ENCODE measurements at regions not wholly inside any gene's neighbourhood (a gene's known extent, or its start where the extent isn't known, plus 50 kb on each side); places are given as distances from the start of the nearest gene placed in this dataset.

DNA sequence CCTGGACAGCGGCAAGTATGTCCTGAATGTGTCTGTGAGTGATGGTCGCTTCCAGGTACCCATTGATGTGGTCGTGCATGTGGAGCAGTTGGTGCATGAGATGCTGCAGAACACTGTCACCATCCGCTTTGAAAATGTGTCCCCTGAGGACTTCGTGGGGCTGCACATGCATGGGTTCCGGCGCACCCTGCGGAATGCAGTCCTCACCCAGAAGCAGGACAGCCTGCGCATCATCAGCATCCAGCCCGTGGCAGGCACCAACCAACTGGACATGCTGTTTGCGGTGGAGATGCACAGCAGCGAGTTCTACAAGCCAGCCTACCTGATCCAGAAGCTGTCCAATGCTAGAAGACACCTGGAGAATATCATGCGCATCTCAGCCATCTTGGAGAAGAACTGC, 125.3 kb upstream of the MTNR1B start:
- H3K36me3 Mint-ChIP-seq (ENCODE audit: low read depth): no peaks in the 10 kb centered on the region
- ATAC-seq (ENCODE audit: low read depth): no peak
- POLR2A ChIA-PET: no interaction called here
- CTCF ChIA-PET: no interaction called here
- H3K27ac Mint-ChIP-seq: no peak overlapping the region
- no peaks in the 10 kb centered on the region for H3K27me3 Mint-ChIP-seq
- no peak for DNase-seq
- no peaks in the 10 kb centered on the region for H3K4me1 Mint-ChIP-seq
- TF ChIP-seq, protein P1, sequence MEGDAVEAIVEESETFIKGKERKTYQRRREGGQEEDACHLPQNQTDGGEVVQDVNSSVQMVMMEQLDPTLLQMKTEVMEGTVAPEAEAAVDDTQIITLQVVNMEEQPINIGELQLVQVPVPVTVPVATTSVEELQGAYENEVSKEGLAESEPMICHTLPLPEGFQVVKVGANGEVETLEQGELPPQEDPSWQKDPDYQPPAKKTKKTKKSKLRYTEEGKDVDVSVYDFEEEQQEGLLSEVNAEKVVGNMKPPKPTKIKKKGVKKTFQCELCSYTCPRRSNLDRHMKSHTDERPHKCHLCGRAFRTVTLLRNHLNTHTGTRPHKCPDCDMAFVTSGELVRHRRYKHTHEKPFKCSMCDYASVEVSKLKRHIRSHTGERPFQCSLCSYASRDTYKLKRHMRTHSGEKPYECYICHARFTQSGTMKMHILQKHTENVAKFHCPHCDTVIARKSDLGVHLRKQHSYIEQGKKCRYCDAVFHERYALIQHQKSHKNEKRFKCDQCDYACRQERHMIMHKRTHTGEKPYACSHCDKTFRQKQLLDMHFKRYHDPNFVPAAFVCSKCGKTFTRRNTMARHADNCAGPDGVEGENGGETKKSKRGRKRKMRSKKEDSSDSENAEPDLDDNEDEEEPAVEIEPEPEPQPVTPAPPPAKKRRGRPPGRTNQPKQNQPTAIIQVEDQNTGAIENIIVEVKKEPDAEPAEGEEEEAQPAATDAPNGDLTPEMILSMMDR (IDR thresholded peaks at IDR 0.05): no peak
- no peaks in the 10 kb centered on the region for H3K9me3 Mint-ChIP-seq
- H3K4me3 Mint-ChIP-seq: no peak overlapping the region
- intact Hi-C loops (cut with micrococcal nuclease): no loop called here

DNA sequence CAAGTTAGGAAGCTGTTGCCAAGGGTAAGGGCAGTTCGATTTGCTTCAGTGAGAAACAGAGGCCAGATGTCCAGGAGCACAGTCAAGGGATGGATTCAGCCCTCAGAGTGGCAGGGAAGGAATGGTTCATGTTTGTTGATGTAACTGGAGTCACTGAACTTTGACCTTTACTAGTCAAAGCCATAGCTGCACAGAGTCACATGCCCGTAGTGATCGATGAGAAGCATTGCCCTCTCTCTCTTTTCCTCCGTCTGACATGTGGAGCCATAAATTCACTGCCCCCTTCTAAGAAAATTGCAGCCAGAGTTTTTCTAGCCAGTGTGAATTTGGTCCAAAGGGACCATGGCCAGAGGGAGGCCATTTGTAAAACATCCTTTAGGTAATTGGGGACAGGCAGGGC, 124.1 kb upstream of the MTNR1B start:
- no peak overlapping the region for H3K27ac Mint-ChIP-seq
- ChIA-PET CTCF (no interaction called here), POLR2A (no interaction called here)
- H3K4me3 Mint-ChIP-seq: no peak overlapping the region
- no peak for DNase-seq
- H3K4me1 Mint-ChIP-seq: no peaks in the 10 kb centered on the region
- intact Hi-C loops (cut with micrococcal nuclease): no loop called here
- TF ChIP-seq, protein P1 (IDR thresholded peaks at IDR 0.05): no peak
- no peak for ATAC-seq (ENCODE audit: low read depth)
- no peaks in the 10 kb centered on the region for H3K9me3 Mint-ChIP-seq
- H3K27me3 Mint-ChIP-seq: no peaks in the 10 kb centered on the region
- no peaks in the 10 kb centered on the region for H3K36me3 Mint-ChIP-seq (ENCODE audit: low read depth)

DNA sequence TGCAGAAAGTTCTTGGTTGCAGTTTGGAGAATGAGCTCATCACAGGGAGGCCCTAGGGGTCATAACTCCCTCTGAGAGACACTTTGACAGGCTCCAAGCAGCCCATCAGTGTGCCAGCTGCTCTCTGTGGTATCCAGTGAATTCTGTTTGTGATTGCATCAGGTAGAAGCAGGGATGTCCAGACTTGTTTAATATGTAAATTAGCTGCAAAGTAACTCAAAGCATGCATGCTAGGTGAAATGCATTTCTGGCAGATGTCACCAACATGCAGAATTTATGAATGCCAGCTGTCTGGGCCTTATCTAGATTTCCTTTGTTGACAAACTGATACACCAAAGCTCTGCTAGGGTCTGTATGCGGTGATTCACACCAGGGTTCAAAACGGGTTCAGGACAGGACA, 123.6 kb upstream of the MTNR1B start:
- TF ChIP-seq, protein P1 (IDR thresholded peaks at IDR 0.05): no peak
- H3K36me3 Mint-ChIP-seq (ENCODE audit: low read depth): no peaks in the 10 kb centered on the region

DNA sequence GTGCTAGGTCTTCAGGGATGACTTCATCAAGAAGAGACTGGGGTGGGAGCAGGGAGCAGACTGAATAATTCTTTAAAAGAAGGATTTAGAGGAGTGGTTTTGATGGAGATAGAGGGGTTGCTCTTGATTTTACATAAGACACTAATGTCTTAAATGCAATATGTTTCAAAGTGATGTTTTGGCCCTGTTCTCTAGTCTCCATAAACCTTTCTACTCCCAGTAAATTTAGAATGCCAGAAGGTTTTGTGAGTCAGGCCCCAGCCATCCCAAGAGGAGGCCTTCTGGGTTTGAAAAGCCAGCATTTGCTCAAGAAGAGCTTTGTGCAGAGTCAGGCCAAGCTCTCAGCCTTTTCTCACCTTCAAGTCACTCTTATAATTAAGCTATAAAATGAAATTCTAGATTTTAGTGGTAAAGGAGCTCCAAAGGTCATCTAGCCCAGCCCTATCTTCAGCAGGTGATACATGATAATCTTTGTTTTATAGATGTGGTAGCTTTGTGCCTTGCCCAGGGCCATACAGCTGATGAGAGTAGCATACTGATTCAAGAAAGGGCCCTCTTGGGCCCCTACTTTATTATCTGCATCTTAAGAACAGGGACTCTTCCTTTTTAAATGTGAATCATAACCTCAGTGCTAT, 122.8 kb upstream of the MTNR1B start:
- ATAC-seq (ENCODE audit: low read depth): no peak
- Mint-ChIP-seq H3K9me3 (no peaks in the 10 kb centered on the region), H3K27ac (no peak overlapping the region), H3K4me3 (no peak overlapping the region), H3K27me3 (no peaks in the 10 kb centered on the region), H3K4me1 (no peaks in the 10 kb centered on the region), H3K36me3 (ENCODE audit: low read depth) (no peaks in the 10 kb centered on the region)
- no peak for DNase-seq
- ChIA-PET CTCF (no interaction called here), POLR2A (no interaction called here)
- intact Hi-C loops (cut with micrococcal nuclease): no loop called here
- TF ChIP-seq, protein P1 (IDR thresholded peaks at IDR 0.05): no peak

More for the DNA sequence above, 123.6 kb upstream of the MTNR1B start:
- no peak for ATAC-seq (ENCODE audit: low read depth)
- Mint-ChIP-seq H3K4me1 (no peaks in the 10 kb centered on the region), H3K27me3 (no peaks in the 10 kb centered on the region), H3K27ac (no peak overlapping the region), H3K4me3 (no peak overlapping the region), H3K9me3 (no peaks in the 10 kb centered on the region)
- intact Hi-C loops (cut with micrococcal nuclease): no loop called here
- DNase-seq: no peak
- ChIA-PET POLR2A (no interaction called here), CTCF (no interaction called here)

DNA sequence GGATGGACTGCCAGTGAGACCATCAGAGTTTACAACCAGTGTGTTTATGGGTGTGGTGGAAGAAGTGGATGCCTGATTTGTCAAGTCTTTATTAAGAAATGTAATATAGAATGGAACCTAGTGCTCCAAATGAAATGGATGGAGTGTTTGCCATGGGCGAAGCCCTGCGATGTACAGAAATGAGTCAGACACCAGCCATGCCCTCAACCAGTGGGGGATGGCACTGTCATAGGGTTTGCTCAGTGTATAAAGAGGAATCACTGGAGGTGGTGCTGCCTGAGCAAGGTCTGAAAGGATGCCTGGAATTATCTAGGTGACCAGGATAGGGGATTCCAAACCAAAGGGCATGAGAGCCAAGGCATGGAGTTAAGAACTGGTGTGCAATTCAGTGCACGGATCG, 120.9 kb upstream of the MTNR1B start:
- no peak overlapping the region for H3K27ac Mint-ChIP-seq

More for the DNA sequence above, 120.9 kb upstream of the MTNR1B start:
- Mint-ChIP-seq H3K36me3 (ENCODE audit: low read depth) (no peaks in the 10 kb centered on the region), H3K27me3 (no peaks in the 10 kb centered on the region), H3K4me1 (no peaks in the 10 kb centered on the region), H3K4me3 (no peak overlapping the region), H3K9me3 (no peaks in the 10 kb centered on the region)
- DNase-seq (no peak), ATAC-seq (ENCODE audit: low read depth) (no peak)
- intact Hi-C loops (cut with micrococcal nuclease): no loop called here
- POLR2A ChIA-PET: no interaction called here
- CTCF ChIA-PET: no interaction called here
- TF ChIP-seq, protein P1 (IDR thresholded peaks at IDR 0.05): no peak

Measured in activated B cell treated with CpG ODN at 0.5 μM for 24 hours (primary cell).